Kidney epithelial cell (primary cell): ENCODE measurements at regions not wholly inside any gene's neighbourhood (a gene's known extent, or its start where the extent isn't known, plus 50 kb on each side); places are given as distances from the start of the nearest gene placed in this dataset.

ENCODE experiments used
- DNase-seq: peaks from one replicate; pipeline ENCODE4 v3.0.0-alpha.2; 2010; ENCODE audit warnings: low read depth
- H3K27me3 ChIP-seq: 2 replicates; pipeline ENCODE4 v1.6.0; 2011; ENCODE audit warnings: low read length; ENCODE audit not compliant: control insufficient read depth, insufficient read depth
- H3K36me3 ChIP-seq: 2 replicates; pipeline ENCODE4 v1.5.1; 2011; ENCODE audit warnings: low read length; ENCODE audit not compliant: control insufficient read depth, insufficient read depth
- H3K4me3 ChIP-seq: 2 replicates; pipeline ENCODE4 v1.5.1; 2011; ENCODE audit warnings: low read depth, mild to moderate bottlenecking, control low read depth, low read length
- TF ChIP-seq, protein P1 (sequence below): IDR thresholded peaks from 2 replicates; pipeline ENCODE4 v1.5.1; 2011; ENCODE audit warnings: mild to moderate bottlenecking, moderate library complexity, low read length, control low read depth, inconsistent platforms; ENCODE audit not compliant: insufficient read depth, poor library complexity, severe bottlenecking

GRCh38 chr4:24655326-24655725, 71.0 kb upstream of the DHX15 start:
- Histone ChIP-seq H3K36me3 (no peaks in the 10 kb centered on the region), H3K27me3 (no peaks in the 10 kb centered on the region), H3K4me3 (no peak overlapping the region)
- TF ChIP-seq, protein P1, sequence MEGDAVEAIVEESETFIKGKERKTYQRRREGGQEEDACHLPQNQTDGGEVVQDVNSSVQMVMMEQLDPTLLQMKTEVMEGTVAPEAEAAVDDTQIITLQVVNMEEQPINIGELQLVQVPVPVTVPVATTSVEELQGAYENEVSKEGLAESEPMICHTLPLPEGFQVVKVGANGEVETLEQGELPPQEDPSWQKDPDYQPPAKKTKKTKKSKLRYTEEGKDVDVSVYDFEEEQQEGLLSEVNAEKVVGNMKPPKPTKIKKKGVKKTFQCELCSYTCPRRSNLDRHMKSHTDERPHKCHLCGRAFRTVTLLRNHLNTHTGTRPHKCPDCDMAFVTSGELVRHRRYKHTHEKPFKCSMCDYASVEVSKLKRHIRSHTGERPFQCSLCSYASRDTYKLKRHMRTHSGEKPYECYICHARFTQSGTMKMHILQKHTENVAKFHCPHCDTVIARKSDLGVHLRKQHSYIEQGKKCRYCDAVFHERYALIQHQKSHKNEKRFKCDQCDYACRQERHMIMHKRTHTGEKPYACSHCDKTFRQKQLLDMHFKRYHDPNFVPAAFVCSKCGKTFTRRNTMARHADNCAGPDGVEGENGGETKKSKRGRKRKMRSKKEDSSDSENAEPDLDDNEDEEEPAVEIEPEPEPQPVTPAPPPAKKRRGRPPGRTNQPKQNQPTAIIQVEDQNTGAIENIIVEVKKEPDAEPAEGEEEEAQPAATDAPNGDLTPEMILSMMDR, result no peak
- no peak for DNase-seq

- H3K4me3 ChIP-seq, result no peak overlapping the region
- TF ChIP-seq, protein P1, result no peak
- peaks cover under 1% of the 10 kb centered on the region for H3K27me3 ChIP-seq
- DNase-seq, result no peak
- H3K36me3 ChIP-seq, result no peaks in the 10 kb centered on the region
Observed at GRCh38 chr4:24655971-24656370, 71.6 kb upstream of the DHX15 start.

DNA sequence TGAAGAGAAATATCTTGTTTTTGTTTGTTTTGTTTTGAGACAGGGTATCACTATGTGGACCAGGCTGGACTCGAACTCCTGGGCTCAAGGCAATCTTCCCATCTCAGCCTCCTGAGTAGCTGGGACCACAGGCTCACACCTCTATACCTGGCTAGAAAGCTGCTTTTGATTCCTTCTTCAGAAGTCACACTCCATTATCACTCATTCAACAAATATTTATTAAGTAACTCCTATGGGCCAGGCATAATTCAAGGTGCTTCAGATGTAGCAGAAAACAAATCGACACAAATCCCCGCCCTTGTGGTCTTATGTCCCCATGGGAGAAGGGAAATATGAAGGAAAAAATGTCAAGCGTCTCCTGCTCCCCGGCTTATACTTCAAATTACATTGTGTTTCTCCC, 72.6 kb upstream of the DHX15 start:
- no peaks in the 10 kb centered on the region for H3K36me3 ChIP-seq
- no peak for DNase-seq
- H3K4me3 ChIP-seq, result no peak overlapping the region
- H3K27me3 ChIP-seq, result peaks cover 4% of the 10 kb centered on the region
- TF ChIP-seq, protein P1, result no peak

GRCh38 chr4:24657768-24658617, 73.6 kb upstream of the DHX15 start:
- Histone ChIP-seq H3K4me3 (no peak overlapping the region), H3K27me3 (peaks cover 4% of the 10 kb centered on the region), H3K36me3 (no peaks in the 10 kb centered on the region)
- peak; percentile 99 for DNase-seq
- TF ChIP-seq, protein P1, result no peak

GRCh38 chr4:24659241-24659961, 75.0 kb upstream of the DHX15 start:
- TF ChIP-seq, protein P1, result no peak
- Histone ChIP-seq H3K27me3 (peaks cover 9% of the 10 kb centered on the region), H3K4me3 (no peak overlapping the region), H3K36me3 (no peaks in the 10 kb centered on the region)
- DNase-seq, result no peak
